GM18907 (cell line): ENCODE measurements at regions not wholly inside any gene's neighbourhood (a gene's known extent, or its start where the extent isn't known, plus 50 kb on each side); places are given as distances from the start of the nearest gene placed in this dataset.

Source experiments
- ATAC-seq: cut with Tn5 transposase; IDR thresholded peaks from one replicate; pipeline ENCODE4 v1.9.1; 2021; ENCODE audit warnings: mild to moderate bottlenecking, moderate library complexity; ENCODE audit not compliant: unreplicated experiment

DNA sequence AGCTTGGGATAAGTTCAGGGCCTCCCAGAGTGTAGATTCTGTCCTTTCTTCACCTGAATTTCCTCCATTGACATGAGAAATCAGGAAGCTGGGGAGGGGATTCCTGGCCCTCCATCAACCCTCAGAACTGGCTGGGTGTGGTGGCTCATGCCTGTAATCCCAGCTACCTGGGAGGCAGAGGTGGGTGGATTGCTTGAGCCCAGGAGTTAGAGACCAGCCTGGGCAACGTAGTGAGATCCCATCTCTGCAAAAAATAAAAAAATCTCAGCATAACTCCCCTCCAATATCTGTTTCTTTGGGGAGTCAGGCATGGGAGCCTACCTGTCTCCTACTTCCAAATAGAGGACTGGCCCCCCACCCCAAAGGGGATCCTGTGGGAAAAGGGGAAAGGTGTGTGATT, 59.8 kb upstream of the TBX3 start:
- ATAC-seq = no peak

- ATAC-seq = no peak
Measured at GRCh38 chr12:114743289-114743688, 59.3 kb upstream of the TBX3 start.

DNA sequence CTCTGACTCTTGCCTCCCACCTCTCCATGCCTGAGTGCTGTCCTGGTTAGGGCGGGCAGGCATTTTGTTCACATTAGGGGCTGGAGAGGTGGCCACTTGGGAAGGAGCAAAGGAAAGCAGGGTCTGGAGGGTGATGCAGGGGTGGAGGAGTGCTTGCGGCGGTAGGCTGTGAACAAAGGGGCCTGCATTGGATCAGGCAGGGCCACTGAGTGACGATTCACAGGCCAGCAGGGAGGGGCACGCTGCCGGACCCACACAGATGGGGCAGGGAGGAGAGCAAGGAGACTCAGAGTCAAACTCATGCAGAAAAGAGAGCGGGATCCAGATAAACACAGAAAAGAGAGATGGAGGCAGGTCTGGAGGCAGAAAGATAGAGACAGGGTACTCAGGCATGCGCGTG, 58.4 kb upstream of the TBX3 start:
- ATAC-seq = no peak

- ATAC-seq = no peak
Measured at GRCh38 chr12:114741940-114742339, 58.0 kb upstream of the TBX3 start.

DNA sequence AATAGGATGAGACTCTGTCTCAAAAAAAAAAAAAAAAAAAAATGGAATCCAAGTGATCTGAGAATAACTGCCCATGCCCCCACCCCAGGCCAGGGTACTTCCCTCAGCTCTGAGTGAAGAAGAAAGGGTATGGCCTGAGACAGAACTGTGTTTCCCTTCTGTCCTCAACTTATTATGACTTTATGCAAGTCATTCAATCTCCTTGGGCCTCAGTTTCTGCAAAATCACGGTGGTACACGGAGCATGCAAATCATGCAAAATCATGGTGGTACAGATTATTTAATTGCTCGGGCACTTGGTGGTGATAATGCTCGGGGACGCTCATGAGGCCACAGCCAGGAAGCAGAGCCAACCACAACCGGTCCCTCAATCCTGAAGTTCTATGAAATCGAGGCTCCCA, 56.5 kb upstream of the TBX3 start:
- no peak for ATAC-seq

- ATAC-seq = no peak
Measured at GRCh38 chr12:114738460-114739184, 54.6 kb upstream of the TBX3 start.

DNA sequence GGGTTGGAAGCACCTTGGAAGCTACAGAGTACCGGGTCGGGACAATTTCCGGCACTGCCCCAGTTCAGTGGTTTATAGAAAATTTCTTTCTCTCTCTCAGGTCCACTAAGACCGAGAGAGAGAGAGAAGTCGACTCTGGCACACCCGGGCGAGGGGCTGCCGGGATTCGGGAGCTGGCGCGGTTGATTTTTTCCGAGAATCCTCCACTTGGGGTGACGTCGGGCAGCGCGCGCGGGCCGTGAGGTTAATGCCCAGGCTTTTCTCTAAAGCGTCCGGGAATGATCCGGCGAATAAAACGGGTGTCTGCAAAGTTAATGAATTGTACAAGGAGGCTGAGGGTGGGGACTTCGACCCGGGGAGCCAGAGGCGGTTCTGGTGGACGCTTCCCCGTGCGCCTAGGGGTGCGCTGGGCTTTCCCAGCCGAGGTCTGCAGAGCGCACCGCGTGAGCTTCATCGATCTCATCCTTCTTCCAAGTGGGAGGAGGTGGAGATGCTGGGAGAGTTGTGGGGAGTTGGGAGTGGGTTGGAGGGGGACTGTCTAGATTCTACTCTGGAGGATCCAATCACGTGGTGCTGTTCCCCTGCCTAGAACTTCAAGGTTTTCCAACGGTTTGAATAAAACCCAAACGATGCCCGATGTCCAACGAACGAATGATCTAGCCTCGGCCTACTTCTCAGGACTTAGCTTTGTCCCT, 51.9 kb upstream of the TBX3 start:
- ATAC-seq = no peak

- no peak for ATAC-seq
Measured at GRCh38 chr12:114735011-114735410, 51.0 kb upstream of the TBX3 start.

DNA sequence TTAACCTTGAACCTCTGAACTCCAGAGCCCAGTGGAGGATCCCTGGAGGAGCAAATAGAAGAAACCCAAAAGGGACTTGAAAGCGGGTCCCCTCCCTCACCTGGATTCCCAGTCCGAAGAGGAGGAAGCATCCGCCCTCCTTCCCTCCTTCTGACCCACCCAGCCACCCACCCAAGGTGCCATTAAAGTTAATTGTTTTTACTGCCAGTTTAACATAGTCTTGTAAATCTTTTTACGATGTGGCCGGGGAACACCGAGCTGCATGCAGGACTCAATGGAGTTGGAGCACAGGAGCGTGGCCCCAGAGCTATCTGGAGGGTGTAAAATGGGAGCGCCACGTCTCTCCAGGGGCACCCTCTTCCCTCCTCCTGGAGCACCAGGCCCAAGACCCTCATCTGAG, 49.9 kb upstream of the TBX3 start:
- ATAC-seq = no peak
